ENCODE measurements at regions not wholly inside any gene's neighbourhood (a gene's known extent, or its start where the extent isn't known, plus 50 kb on each side); places are given as distances from the start of the nearest gene placed in this dataset.

DNA sequence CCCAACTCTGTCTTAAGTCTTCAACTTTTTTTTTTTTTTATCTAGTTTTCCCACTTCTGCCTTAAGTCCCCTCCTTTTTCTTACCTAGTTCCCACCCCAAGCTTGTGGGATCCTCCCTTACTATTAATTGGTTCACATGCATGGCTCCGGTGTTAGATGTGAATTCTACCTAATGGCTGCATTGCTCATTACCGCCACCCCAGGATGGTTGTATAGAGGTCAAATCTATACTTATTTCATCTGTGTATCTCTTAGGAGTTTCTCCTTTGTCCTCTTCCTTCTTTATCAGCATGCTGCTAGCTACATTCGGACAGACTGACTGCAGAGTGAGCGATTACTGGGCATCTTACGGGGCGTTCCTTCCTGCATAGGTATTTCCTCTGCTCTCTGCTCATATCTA lies 605.7 kb upstream of the GRM7 start:
- no peak overlapping the region for H3K9ac ChIP-seq
- H4K20me1 ChIP-seq = no peaks in the 10 kb centered on the region
- H3K36me3 ChIP-seq = no peaks in the 10 kb centered on the region
- peaks cover 1 to 6% (median 4%) of the 10 kb centered on the region in 10 experiments; a peak in 18 of 20 replicates for H3K4me1 ChIP-seq
- no peaks in the 10 kb centered on the region for H3K27me3 ChIP-seq
- H3K27ac ChIP-seq = no peak overlapping the region
- H3K4me3 ChIP-seq = no peak overlapping the region
- no peak overlapping the region for H3K4me2 ChIP-seq
- peaks cover 0 to 12% (median 7%) of the 10 kb centered on the region in 11 experiments; a peak in 8 of 22 replicates for H3K9me3 ChIP-seq (replicated peaks in 1 of 11)
- TF ChIP-seq Cebpa-rat (IDR thresholded peaks at IDR 0.05) = no peak

GRCh38 chr3:6260551-6261191 lies 600.2 kb upstream of the GRM7 start:
- Histone ChIP-seq H3K4me3 (no peak overlapping the region), H3K27ac (no peak overlapping the region), H3K27me3 (no peaks in the 10 kb centered on the region), H4K20me1 (no peaks in the 10 kb centered on the region), H3K9me3 (replicated peaks in 1 of 11) (no peaks in the 10 kb centered on the region), H3K4me2 (no peak overlapping the region), H3K36me3 (no peaks in the 10 kb centered on the region), H3K9ac (no peak overlapping the region), H3K4me1 (0 out of 20 replicates have a peak, but pooled peaks cover 0 to 4% (median 0%) of the 10 kb centered on the region in 10 experiments)
- TF ChIP-seq Cebpa-rat (IDR thresholded peaks at IDR 0.05) = no peak

DNA sequence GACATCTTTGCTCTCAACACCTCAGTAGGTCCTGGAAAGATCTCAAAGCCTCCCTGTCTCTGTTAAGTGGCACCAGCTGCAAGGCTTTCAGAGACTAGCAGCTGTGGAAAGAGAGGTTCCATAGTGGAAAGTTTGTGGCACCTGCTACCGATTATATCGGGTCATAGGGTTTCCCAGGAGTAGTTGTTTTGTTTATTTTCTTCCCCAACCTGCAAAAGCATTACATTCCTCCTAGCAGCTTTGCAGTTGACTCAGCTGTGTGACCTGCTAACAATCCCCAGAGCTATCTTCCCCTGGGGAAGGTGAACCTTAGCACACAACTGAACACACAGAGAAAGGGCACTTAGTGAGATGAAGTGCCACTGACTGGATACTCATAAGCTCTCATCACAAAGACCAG lies 598.9 kb upstream of the GRM7 start:
- no peaks in the 10 kb centered on the region for H3K27me3 ChIP-seq
- H4K20me1 ChIP-seq = no peaks in the 10 kb centered on the region
- H3K4me1 ChIP-seq = 0 out of 20 replicates have a peak, but pooled peaks cover 0 to 4% (median 0%) of the 10 kb centered on the region in 10 experiments
- H3K9ac ChIP-seq = no peak overlapping the region
- no peaks in the 10 kb centered on the region for H3K9me3 ChIP-seq (replicated peaks in 1 of 11)
- H3K4me3 ChIP-seq = no peak overlapping the region
- no peak overlapping the region for H3K27ac ChIP-seq
- H3K4me2 ChIP-seq = no peak overlapping the region
- no peak for TF ChIP-seq Cebpa-rat (IDR thresholded peaks at IDR 0.05)
- H3K36me3 ChIP-seq = no peaks in the 10 kb centered on the region

DNA sequence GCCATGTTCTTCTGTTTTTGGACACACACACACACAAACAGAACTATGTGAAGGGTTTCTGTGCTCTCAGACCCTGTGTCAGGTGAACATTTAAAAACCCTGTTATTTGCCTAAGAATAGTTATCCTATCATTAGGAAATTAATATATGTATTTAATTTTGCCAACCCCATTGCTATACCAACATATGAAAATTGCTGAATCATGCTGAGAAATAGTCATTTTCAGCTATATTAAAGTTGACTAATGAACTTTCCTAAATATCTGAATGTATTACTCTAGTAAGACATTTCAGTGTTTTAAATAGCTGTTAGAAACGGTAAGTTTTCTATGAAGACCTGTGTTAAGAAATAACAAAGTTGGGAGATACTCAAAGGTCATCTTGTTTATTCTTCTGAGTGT lies 596.9 kb upstream of the GRM7 start:
- no peak overlapping the region for H3K4me2 ChIP-seq
- no peaks in the 10 kb centered on the region for H3K36me3 ChIP-seq
- no peaks in the 10 kb centered on the region for H4K20me1 ChIP-seq
- H3K9me3 ChIP-seq (replicated peaks in 1 of 11) = no peaks in the 10 kb centered on the region
- no peak for TF ChIP-seq Cebpa-rat (IDR thresholded peaks at IDR 0.05)
- H3K27me3 ChIP-seq = no peaks in the 10 kb centered on the region
- H3K27ac ChIP-seq = no peak overlapping the region; a peak in 1 of 22 replicates
- no peak overlapping the region for H3K9ac ChIP-seq
- H3K4me3 ChIP-seq = no peak overlapping the region
- no peaks in the 10 kb centered on the region for H3K4me1 ChIP-seq

- TF ChIP-seq Cebpa-rat (IDR thresholded peaks at IDR 0.05) = no peak
- Histone ChIP-seq H3K36me3 (no peaks in the 10 kb centered on the region), H3K9me3 (replicated peaks in 1 of 11) (no peaks in the 10 kb centered on the region), H3K4me2 (no peak overlapping the region), H3K27me3 (no peaks in the 10 kb centered on the region), H3K27ac (no peak overlapping the region; a peak in 1 of 22 replicates), H3K4me1 (no peaks in the 10 kb centered on the region), H3K4me3 (no peak overlapping the region), H4K20me1 (no peaks in the 10 kb centered on the region), H3K9ac (no peak overlapping the region)
These were observed 596.0 kb upstream of the GRM7 start for GRCh38 chr3:6264906-6265305.

DNA sequence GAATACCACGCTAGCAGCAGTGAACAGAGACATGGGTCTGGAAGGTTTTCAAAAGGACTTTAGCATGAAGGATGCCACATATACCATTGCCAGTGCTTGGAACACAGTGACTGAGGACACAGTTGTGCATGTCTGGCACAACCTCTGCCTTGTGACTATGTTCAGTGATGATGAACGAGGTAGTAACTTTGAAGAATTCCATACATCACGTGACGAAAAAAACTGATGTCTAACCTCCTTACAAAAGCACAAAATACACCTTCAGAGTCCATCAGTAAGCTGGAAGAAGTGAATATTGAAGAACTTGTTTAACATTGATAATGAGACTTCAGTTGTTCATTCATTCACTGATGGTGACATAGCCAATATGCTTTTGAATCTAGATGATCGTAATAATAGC lies 594.8 kb upstream of the GRM7 start:
- Histone ChIP-seq H3K9ac (no peak overlapping the region), H3K4me3 (no peak overlapping the region), H3K9me3 (replicated peaks in 1 of 11) (no peaks in the 10 kb centered on the region), H3K4me2 (no peak overlapping the region), H3K4me1 (no peaks in the 10 kb centered on the region), H3K27ac (no peak overlapping the region), H3K27me3 (no peaks in the 10 kb centered on the region), H4K20me1 (no peaks in the 10 kb centered on the region), H3K36me3 (no peaks in the 10 kb centered on the region)
- no peak for TF ChIP-seq Cebpa-rat (IDR thresholded peaks at IDR 0.05)

- Histone ChIP-seq H3K4me1 (no peaks in the 10 kb centered on the region), H3K9ac (no peak overlapping the region), H3K4me3 (no peak overlapping the region), H3K9me3 (replicated peaks in 1 of 11) (no peaks in the 10 kb centered on the region), H4K20me1 (no peaks in the 10 kb centered on the region), H3K4me2 (no peak overlapping the region), H3K27ac (no peak overlapping the region), H3K27me3 (no peaks in the 10 kb centered on the region), H3K36me3 (no peaks in the 10 kb centered on the region)
- no peak for TF ChIP-seq Cebpa-rat (IDR thresholded peaks at IDR 0.05)
These were observed 587.0 kb upstream of the GRM7 start for GRCh38 chr3:6273878-6274277.

GRCh38 chr3:6281662-6282061 lies 579.3 kb upstream of the GRM7 start:
- H3K4me1 ChIP-seq = peaks cover 0 to 28% (median 12%) of the 10 kb centered on the region in 10 experiments; a peak in 14 of 20 replicates
- no peak overlapping the region for H3K27ac ChIP-seq
- H3K4me2 ChIP-seq = no peak overlapping the region
- H3K27me3 ChIP-seq = no peaks in the 10 kb centered on the region
- no peaks in the 10 kb centered on the region for H4K20me1 ChIP-seq
- H3K36me3 ChIP-seq = no peaks in the 10 kb centered on the region
- H3K9me3 ChIP-seq (replicated peaks in 1 of 11) = no peaks in the 10 kb centered on the region
- no peak overlapping the region for H3K4me3 ChIP-seq
- TF ChIP-seq Cebpa-rat (IDR thresholded peaks at IDR 0.05) = no peak
- H3K9ac ChIP-seq = no peak overlapping the region

DNA sequence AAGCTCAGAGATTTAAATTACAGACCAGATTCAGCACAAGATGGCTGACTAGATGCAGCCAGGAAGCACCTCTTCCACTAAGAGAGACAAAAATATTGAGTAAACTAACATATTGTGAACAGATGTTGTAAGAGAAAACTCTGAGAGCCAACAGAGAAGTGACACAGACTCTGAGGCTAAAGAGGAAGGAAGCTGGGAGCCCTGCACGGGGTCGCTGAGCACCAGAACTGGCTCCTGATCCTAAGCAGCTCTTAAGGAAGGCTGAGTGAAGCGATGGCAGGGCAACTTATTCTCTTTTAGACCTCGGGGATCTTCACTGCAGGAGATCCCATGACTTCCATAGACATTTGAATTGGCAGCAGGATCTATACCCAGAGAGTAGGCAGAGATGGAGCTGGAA lies 578.0 kb upstream of the GRM7 start:
- 0 out of 22 replicates have a peak overlapping the region, but pooled peaks of 1 of the 11 experiments have one; percentile 12 for H3K9ac ChIP-seq
- TF ChIP-seq Cebpa-rat (IDR thresholded peaks at IDR 0.05) = no peak
- H3K4me1 ChIP-seq = peaks cover 0 to 28% (median 12%) of the 10 kb centered on the region in 10 experiments; a peak in 14 of 20 replicates
- H3K4me3 ChIP-seq = no peak overlapping the region
- no peaks in the 10 kb centered on the region for H3K36me3 ChIP-seq
- no peaks in the 10 kb centered on the region for H3K9me3 ChIP-seq (replicated peaks in 1 of 11)
- no peaks in the 10 kb centered on the region for H4K20me1 ChIP-seq
- H3K27me3 ChIP-seq = no peaks in the 10 kb centered on the region
- H3K4me2 ChIP-seq = peak overlapping the region in 9 of 11 experiments; percentile 1 to 63 (median 32); a peak in 15 of 22 replicates
- peak overlapping the region in 7 of 11 experiments; percentile 32 to 60 (median 52); a peak in 11 of 22 replicates for H3K27ac ChIP-seq

All from BLaER1 treated with 17β-estradiol and CSF1 and Interleukin-3, amounts not matched to agents 10 nM and 100 nM (cell line).